OCI-LY7 (cell line): ENCODE measurements at regions not wholly inside any gene's neighbourhood (a gene's known extent, or its start where the extent isn't known, plus 50 kb on each side); places are given as distances from the start of the nearest gene placed in this dataset.

Source experiments
- BruUV-seq: library from RNA; stranded (reverse); fragments of 400-500 nt; replicated peaks from 2 replicates; lab custom pipeline; 2021; lab: Mats Ljungman, UMichigan
- CTCF ChIA-PET: fragments of 300-600 bp; sonication (Branson Sonifier 250); formaldehyde crosslinking; loops from one replicate; lab custom pipeline; 2022; ENCODE audit warnings: antibody characterized with exemption; ENCODE audit not compliant: unreplicated experiment; lab: Charles Lee
- POLR2A ChIA-PET: fragments of 300-600 bp; sonication (Branson Sonifier 250); formaldehyde crosslinking; loops from one replicate; lab custom pipeline; 2022; ENCODE audit warnings: antibody characterized with exemption; lab: Charles Lee
- DNase-seq: peaks from one replicate; pipeline ENCODE4 v3.0.0-alpha.2; 2015; ENCODE audit warnings: low spot score
- H2AFZ ChIP-seq: fragments of 200-600 bp; sonication (generic), shearing (Covaris generic); 2 replicates; pipeline ENCODE4 v1.6.1; 2014; ENCODE audit warnings: mild to moderate bottlenecking, antibody characterized with exemption, low read length, moderate library complexity
- H3K27ac ChIP-seq: fragments of 200-600 bp; sonication (generic); 2 replicates; pipeline ENCODE4 v1.5.1; 2014; ENCODE audit warnings: mixed run types, low read depth, mild to moderate bottlenecking, moderate library complexity, low read length, inconsistent platforms; ENCODE audit not compliant: poor library complexity, severe bottlenecking
- H3K36me3 ChIP-seq: fragments of 200-600 bp; sonication (generic); 2 replicates; pipeline ENCODE4 v1.6.1; 2014; ENCODE audit warnings: mild to moderate bottlenecking, antibody characterized with exemption, low read length, moderate library complexity, mixed read lengths; ENCODE audit not compliant: insufficient read depth
- H3K4me1 ChIP-seq: fragments of 200-600 bp; sonication (generic); 2 replicates; pipeline ENCODE4 v1.5.1; 2014; ENCODE audit warnings: mild to moderate bottlenecking, low read length; ENCODE audit not compliant: insufficient read depth, poor library complexity, severe bottlenecking
- H3K4me2 ChIP-seq: fragments of 200-600 bp; sonication (generic); 2 replicates; pipeline ENCODE4 v1.6.1; 2014; ENCODE audit warnings: mild to moderate bottlenecking, low read length
- H3K4me3 ChIP-seq: fragments of 200-600 bp; sonication (generic); 2 replicates; pipeline ENCODE4 v1.5.1; 2014; ENCODE audit warnings: mild to moderate bottlenecking, low read depth, low read length; ENCODE audit not compliant: poor library complexity, severe bottlenecking
- H3K79me2 ChIP-seq: fragments of 200-600 bp; sonication (generic); 2 replicates; pipeline ENCODE4 v1.6.1; 2016; ENCODE audit warnings: low read depth, mild to moderate bottlenecking, low read length, moderate library complexity, mixed read lengths; ENCODE audit not compliant: insufficient read depth
- H3K9me2 ChIP-seq: fragments of 200-600 bp; sonication (generic); 2 replicates; pipeline ENCODE4 v1.6.1; 2016; ENCODE audit warnings: mild to moderate bottlenecking, low read length, mixed read lengths; ENCODE audit not compliant: insufficient read depth
- H3K9me3 ChIP-seq: fragments of 200-600 bp; sonication (generic); 2 replicates; pipeline ENCODE4 v1.6.1; 2014; ENCODE audit warnings: mild to moderate bottlenecking, mixed run types, low read length, mixed read lengths
- H4K20me1 ChIP-seq: fragments of 200-600 bp; sonication (generic); 2 replicates; pipeline ENCODE4 v1.6.1; 2014; ENCODE audit warnings: mild to moderate bottlenecking, antibody characterized with exemption, low read length, moderate library complexity, mixed read lengths; ENCODE audit not compliant: insufficient read depth
- CTCF ChIP-seq: fragments of 200-600 bp; sonication (generic); conservative IDR thresholded peaks from 2 replicates; pipeline ENCODE4 v1.5.1; 2014; ENCODE audit warnings: mild to moderate bottlenecking, antibody characterized with exemption, low read length, moderate library complexity, mixed read lengths
- EZH2phosphoT487 ChIP-seq: fragments of 200-600 bp; sonication (generic); IDR thresholded peaks from 2 replicates; pipeline ENCODE4 v1.6.1; 2018; ENCODE audit warnings: low read depth, borderline replicate concordance, mild to moderate bottlenecking, mixed run types, antibody characterized with exemption, low read length, moderate library complexity, mixed read lengths
- intact Hi-C: fragments of 100-400 bp; cut with micrococcal nuclease; formaldehyde crosslinking; loops from one replicate; pipeline ENCODE4 v1.10.0; 2022; ENCODE audit not compliant: unreplicated experiment

- Histone ChIP-seq H3K36me3 (no peaks in the 10 kb centered on the region), H3K9me3 (no peaks in the 10 kb centered on the region), H3K4me3 (no peak overlapping the region), H3K27ac (no peak overlapping the region), H3K79me2 (no peaks in the 10 kb centered on the region), H4K20me1 (no peaks in the 10 kb centered on the region), H3K4me1 (no peaks in the 10 kb centered on the region), H3K4me2 (no peak overlapping the region), H3K9me2 (no peaks in the 10 kb centered on the region), H2AFZ (no peak overlapping the region)
- ChIA-PET POLR2A (no interaction called here), CTCF (no interaction called here)
- DNase-seq: no peak
- intact Hi-C loops: no loop called here
- TF ChIP-seq CTCF: no peak
- TF ChIP-seq EZH2phosphoT487: no peak
- no TSS peak for BruUV-seq
Observed at GRCh38 chr13:111981006-111981405, 85.9 kb upstream of the SOX1 start.

DNA sequence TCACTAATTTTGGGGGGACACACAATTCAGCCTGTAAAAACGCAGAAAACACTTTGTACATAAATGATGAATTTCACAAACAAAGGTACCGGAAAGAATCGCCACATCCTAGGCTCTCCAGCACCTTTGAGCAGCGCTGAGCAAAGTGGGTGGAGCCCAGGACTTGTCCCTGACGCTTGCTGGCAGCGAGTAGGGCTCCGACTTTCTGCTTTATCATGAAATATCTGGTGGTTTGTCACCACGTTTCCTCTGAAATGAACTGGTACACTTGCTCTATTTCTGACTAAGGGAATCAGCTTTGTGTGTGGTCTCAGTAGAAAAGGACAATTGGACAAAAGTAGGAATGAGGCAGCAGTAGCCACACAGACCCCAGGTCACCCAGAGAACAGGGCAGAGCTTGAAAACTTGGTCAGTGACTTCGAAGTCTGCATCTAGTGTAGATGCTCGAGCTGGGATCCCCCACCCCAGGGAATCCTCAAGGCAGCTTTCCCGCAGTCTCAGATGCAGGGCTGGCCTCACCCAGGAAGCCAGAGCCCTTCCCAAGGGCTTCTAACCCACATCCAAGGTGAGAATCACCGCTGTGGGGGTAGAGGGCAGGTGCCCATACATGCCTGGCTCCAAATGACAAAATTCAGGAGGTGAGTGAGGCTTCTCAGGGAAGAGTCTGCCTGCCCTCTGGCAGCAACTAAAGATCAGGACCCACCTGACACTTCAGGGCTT is 85.3 kb upstream of the SOX1 start:
- H3K9me2 ChIP-seq: no peaks in the 10 kb centered on the region
- no peaks in the 10 kb centered on the region for H3K9me3 ChIP-seq
- no peak overlapping the region for H2AFZ ChIP-seq
- no peak for DNase-seq
- no peaks in the 10 kb centered on the region for H3K4me1 ChIP-seq
- ChIA-PET CTCF (no interaction called here), POLR2A (no interaction called here)
- no peaks in the 10 kb centered on the region for H3K36me3 ChIP-seq
- H3K4me2 ChIP-seq: no peak overlapping the region
- H3K4me3 ChIP-seq: no peak overlapping the region
- intact Hi-C loops: no loop called here
- no TSS peak for BruUV-seq
- no peak for TF ChIP-seq EZH2phosphoT487
- TF ChIP-seq CTCF: no peak
- no peaks in the 10 kb centered on the region for H3K79me2 ChIP-seq
- no peaks in the 10 kb centered on the region for H4K20me1 ChIP-seq
- H3K27ac ChIP-seq: no peak overlapping the region

GRCh38 chr13:111984349-111984748 is 82.6 kb upstream of the SOX1 start:
- ChIA-PET CTCF (no interaction called here), POLR2A (no interaction called here)
- Histone ChIP-seq H3K9me2 (no peaks in the 10 kb centered on the region), H3K4me3 (no peak overlapping the region), H2AFZ (no peak overlapping the region), H3K27ac (no peak overlapping the region), H3K4me2 (no peak overlapping the region), H3K4me1 (no peaks in the 10 kb centered on the region), H3K79me2 (no peaks in the 10 kb centered on the region), H3K9me3 (no peaks in the 10 kb centered on the region), H3K36me3 (no peaks in the 10 kb centered on the region), H4K20me1 (no peaks in the 10 kb centered on the region)
- no TSS peak for BruUV-seq
- no peak for DNase-seq
- intact Hi-C loops: no loop called here
- TF ChIP-seq EZH2phosphoT487: no peak
- TF ChIP-seq CTCF: no peak
